ENCODE measurements at regions not wholly inside any gene's neighbourhood (a gene's known extent, or its start where the extent isn't known, plus 50 kb on each side); places are given as distances from the start of the nearest gene placed in this dataset.

DNA sequence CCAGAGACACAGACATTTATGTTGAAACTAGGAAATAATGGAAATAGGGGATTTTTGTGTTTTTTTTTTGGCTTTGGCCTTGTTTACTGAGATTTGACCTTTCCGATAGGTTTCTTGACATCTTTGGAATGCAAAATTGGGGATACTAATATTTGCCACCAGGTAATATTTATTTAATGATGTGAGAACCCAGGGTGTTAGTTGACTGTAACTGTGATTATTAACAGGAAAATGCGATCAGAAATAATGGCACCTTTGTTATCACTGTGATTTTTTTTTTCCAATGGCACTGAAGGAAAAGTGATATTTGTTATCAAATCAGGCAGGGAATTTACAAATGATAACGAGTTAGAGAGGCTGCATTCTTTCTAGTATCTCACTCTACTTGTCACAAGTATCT, 330.5 kb downstream of the SOX4 start (continued):
- no peak for TF ChIP-seq HOXB13 (CRISPR knock-in tag; IDR thresholded peaks at IDR 0.05; ENCODE audit: low read depth)
- no peak for TF ChIP-seq JUN (IDR thresholded peaks at IDR 0.05)

- POLR2A ChIA-PET: no interaction called here
- peak in 1 of 2 experiments; percentile 79 for DNase-seq (ENCODE audit: low read depth in 1 of 2, low spot score in 1 of 2)
- H3K4me1 ChIP-seq: peaks cover 32% of the 10 kb centered on the region
- peak overlapping the region; percentile 43 for H3K4me2 ChIP-seq
- H3K9me3 ChIP-seq: no peaks in the 10 kb centered on the region
- peak; percentile 50 to 81; a peak in 4 of 6 replicates for ATAC-seq
- 9% methylated on average over 3 of the region's 3 CpGs for WGBS (ENCODE audit: missing lambda C conversion rate)
- FAIRE-seq: no peak
- H3K4me3 ChIP-seq: no peak overlapping the region
- H3K27ac ChIP-seq: peak overlapping the region; percentile 64 to 69
- CTCF ChIA-PET: no interaction called here
- TF ChIP-seq RNF2 (IDR thresholded peaks at IDR 0.05; ENCODE audit: borderline replicate concordance, low read depth) (no peak), SMC3 (IDR thresholded peaks at IDR 0.05) (0 out of 3 replicates have a peak, but pooled peaks have one; percentile 21), EHF (CRISPR knock-in tag; IDR thresholded peaks at IDR 0.05) (no peak), NR3C1 (IDR thresholded peaks at IDR 0.05) (no peak), NFE2L2 (conservative IDR thresholded peaks at IDR 0.05; ENCODE audit: low read length) (peak; percentile 84), ZNF302 (CRISPR knock-in tag; IDR thresholded peaks at IDR 0.05) (no peak), RAD21 (conservative IDR thresholded peaks at IDR 0.05 in 1 of 2, IDR thresholded peaks at IDR 0.05 in 1 of 2) (peak in 1 of 2 experiments; percentile 36; a peak in 1 of 5 replicates), CHD2 (IDR thresholded peaks at IDR 0.05; ENCODE audit: low read length, partially characterized antibody) (no peak), GATA3 (IDR thresholded peaks at IDR 0.05; ENCODE audit: borderline replicate concordance) (peak; percentile 57; the same call in 1 of the 2 replicates), ZC3H11A (IDR thresholded peaks at IDR 0.05) (no peak), EHMT2 (IDR thresholded peaks at IDR 0.05; ENCODE audit: low read depth) (no peak), TFCP2L1 (CRISPR knock-in tag; IDR thresholded peaks at IDR 0.05) (no peak), FOSL2 (IDR thresholded peaks at IDR 0.05) (no peak), FOSL2 (CRISPR knock-in tag; IDR thresholded peaks at IDR 0.05) (peak; percentile 72), FOXS1 (CRISPR knock-in tag; IDR thresholded peaks at IDR 0.05) (no peak), USF2 (IDR thresholded peaks at IDR 0.05) (no peak), ZFP36 (IDR thresholded peaks at IDR 0.05; ENCODE audit: borderline replicate concordance, partially characterized antibody) (no peak), CEBPB (IDR thresholded peaks at IDR 0.05) (peak; percentile 40 to 43; a peak in 2 of 4 replicates), HOXB5 (CRISPR knock-in tag; IDR thresholded peaks at IDR 0.05) (no peak), KDM1A (IDR thresholded peaks at IDR 0.05; ENCODE audit: low read depth) (no peak), HOXB13 (CRISPR knock-in tag; IDR thresholded peaks at IDR 0.05; ENCODE audit: low read depth) (no peak), POLR2AphosphoS2 (conservative IDR thresholded peaks at IDR 0.05; ENCODE audit: low read length) (no peak), MAZ (IDR thresholded peaks at IDR 0.05; ENCODE audit: borderline replicate concordance, low read depth, low read length) (no peak), MAFK (IDR thresholded peaks at IDR 0.05; ENCODE audit: partially characterized antibody) (peak; percentile 64), CHD4 (IDR thresholded peaks at IDR 0.05; ENCODE audit: borderline replicate concordance) (no peak), SREBF2 (IDR thresholded peaks at IDR 0.05) (no peak), CBX8 (IDR thresholded peaks at IDR 0.05) (no peak), TP53 (CRISPR knock-in tag; IDR thresholded peaks at IDR 0.05) (no peak)
- TF ChIP-seq, protein P1, sequence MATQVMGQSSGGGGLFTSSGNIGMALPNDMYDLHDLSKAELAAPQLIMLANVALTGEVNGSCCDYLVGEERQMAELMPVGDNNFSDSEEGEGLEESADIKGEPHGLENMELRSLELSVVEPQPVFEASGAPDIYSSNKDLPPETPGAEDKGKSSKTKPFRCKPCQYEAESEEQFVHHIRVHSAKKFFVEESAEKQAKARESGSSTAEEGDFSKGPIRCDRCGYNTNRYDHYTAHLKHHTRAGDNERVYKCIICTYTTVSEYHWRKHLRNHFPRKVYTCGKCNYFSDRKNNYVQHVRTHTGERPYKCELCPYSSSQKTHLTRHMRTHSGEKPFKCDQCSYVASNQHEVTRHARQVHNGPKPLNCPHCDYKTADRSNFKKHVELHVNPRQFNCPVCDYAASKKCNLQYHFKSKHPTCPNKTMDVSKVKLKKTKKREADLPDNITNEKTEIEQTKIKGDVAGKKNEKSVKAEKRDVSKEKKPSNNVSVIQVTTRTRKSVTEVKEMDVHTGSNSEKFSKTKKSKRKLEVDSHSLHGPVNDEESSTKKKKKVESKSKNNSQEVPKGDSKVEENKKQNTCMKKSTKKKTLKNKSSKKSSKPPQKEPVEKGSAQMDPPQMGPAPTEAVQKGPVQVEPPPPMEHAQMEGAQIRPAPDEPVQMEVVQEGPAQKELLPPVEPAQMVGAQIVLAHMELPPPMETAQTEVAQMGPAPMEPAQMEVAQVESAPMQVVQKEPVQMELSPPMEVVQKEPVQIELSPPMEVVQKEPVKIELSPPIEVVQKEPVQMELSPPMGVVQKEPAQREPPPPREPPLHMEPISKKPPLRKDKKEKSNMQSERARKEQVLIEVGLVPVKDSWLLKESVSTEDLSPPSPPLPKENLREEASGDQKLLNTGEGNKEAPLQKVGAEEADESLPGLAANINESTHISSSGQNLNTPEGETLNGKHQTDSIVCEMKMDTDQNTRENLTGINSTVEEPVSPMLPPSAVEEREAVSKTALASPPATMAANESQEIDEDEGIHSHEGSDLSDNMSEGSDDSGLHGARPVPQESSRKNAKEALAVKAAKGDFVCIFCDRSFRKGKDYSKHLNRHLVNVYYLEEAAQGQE (IDR thresholded peaks at IDR 0.05): no peak
- TF ChIP-seq, protein P2, sequence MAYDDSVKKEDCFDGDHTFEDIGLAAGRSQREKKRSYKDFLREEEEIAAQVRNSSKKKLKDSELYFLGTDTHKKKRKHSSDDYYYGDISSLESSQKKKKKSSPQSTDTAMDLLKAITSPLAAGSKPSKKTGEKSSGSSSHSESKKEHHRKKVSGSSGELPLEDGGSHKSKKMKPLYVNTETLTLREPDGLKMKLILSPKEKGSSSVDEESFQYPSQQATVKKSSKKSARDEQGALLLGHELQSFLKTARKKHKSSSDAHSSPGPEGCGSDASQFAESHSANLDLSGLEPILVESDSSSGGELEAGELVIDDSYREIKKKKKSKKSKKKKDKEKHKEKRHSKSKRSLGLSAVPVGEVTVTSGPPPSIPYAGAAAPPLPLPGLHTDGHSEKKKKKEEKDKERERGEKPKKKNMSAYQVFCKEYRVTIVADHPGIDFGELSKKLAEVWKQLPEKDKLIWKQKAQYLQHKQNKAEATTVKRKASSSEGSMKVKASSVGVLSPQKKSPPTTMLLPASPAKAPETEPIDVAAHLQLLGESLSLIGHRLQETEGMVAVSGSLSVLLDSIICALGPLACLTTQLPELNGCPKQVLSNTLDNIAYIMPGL (CRISPR knock-in tag; IDR thresholded peaks at IDR 0.05; ENCODE audit: borderline replicate concordance): no peak
- TF ChIP-seq, protein P3, sequence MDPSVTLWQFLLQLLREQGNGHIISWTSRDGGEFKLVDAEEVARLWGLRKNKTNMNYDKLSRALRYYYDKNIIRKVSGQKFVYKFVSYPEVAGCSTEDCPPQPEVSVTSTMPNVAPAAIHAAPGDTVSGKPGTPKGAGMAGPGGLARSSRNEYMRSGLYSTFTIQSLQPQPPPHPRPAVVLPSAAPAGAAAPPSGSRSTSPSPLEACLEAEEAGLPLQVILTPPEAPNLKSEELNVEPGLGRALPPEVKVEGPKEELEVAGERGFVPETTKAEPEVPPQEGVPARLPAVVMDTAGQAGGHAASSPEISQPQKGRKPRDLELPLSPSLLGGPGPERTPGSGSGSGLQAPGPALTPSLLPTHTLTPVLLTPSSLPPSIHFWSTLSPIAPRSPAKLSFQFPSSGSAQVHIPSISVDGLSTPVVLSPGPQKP (IDR thresholded peaks at IDR 0.05; ENCODE audit: low read depth, low read length): no peak
- TF ChIP-seq, protein P4, sequence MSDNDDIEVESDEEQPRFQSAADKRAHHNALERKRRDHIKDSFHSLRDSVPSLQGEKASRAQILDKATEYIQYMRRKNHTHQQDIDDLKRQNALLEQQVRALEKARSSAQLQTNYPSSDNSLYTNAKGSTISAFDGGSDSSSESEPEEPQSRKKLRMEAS (IDR thresholded peaks at IDR 0.05): no peak
- TF ChIP-seq, protein P5, sequence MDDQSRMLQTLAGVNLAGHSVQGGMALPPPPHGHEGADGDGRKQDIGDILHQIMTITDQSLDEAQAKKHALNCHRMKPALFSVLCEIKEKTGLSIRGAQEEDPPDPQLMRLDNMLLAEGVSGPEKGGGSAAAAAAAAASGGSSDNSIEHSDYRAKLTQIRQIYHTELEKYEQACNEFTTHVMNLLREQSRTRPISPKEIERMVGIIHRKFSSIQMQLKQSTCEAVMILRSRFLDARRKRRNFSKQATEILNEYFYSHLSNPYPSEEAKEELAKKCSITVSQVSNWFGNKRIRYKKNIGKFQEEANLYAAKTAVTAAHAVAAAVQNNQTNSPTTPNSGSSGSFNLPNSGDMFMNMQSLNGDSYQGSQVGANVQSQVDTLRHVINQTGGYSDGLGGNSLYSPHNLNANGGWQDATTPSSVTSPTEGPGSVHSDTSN (IDR thresholded peaks at IDR 0.05): no peak
These were observed 335.3 kb downstream of the SOX4 start for GRCh38 chr6:21928827-21929226.

Measured in A549 (cell line).